ENCODE measurements at regions not wholly inside any gene's neighbourhood (a gene's known extent, or its start where the extent isn't known, plus 50 kb on each side); places are given as distances from the start of the nearest gene placed in this dataset.

DNA sequence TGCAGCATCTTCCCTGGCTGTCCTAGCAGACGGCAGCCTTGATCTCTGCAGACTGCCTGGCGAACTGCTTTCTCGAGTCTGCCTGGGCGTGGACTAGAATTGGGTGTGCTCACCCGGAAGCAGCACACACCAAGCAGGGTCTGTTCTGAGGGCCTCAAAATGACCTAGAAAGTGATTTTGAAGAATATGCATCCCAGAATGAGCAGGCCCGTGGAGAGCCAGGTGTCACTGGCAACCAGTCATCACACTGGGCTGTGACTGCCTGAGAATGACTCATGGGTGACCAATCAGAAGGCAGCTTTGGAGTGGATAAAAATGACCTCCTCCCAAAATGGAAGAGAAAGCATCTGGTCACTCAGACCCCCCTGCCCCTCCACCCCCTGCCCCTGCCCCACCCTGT lies 114.9 kb upstream of the NECTIN1 start:
- no peak for DNase-seq
- no peaks in the 10 kb centered on the region for H3K9me3 ChIP-seq
- intact Hi-C loops (cut with DNase I) = no loop called here

DNA sequence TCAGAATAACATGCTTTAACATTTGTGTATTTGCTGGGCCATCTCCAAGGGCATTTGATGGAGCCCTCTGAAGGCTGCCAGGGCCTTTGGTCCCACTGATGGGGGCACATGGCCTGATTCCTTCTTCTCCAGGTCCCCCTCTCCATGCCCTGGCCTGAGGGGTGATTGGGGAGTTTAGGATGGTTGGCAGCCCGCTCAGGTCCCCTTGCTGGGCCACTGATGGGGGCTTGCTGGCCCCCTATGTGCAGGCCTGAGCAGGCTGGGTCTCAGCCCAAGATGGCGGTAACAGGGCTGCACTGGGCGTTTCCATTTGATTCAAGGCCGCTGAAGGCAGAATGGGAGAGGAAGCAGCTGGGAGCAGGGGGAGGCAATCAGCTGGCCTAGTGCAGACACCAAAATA lies 113.7 kb upstream of the NECTIN1 start:
- H3K27me3 ChIP-seq = no peaks in the 10 kb centered on the region
- H3K9me3 ChIP-seq = no peaks in the 10 kb centered on the region
- no peak overlapping the region for H3K4me3 ChIP-seq
- H3K9ac ChIP-seq (ENCODE audit: low read depth in 2 of 2, low read length in 2 of 2) = no peak overlapping the region
- no peak overlapping the region for H3K27ac ChIP-seq
- H3K4me1 ChIP-seq = no peaks in the 10 kb centered on the region
- no peak for DNase-seq
- TF ChIP-seq CTCF (IDR thresholded peaks at IDR 0.05) = no peak
- H3K36me3 ChIP-seq = no peaks in the 10 kb centered on the region
- intact Hi-C loops (cut with DNase I) = no loop called here

More for the DNA sequence above, 114.9 kb upstream of the NECTIN1 start:
- no peaks in the 10 kb centered on the region for H3K36me3 ChIP-seq
- no peak overlapping the region for H3K4me3 ChIP-seq
- no peak overlapping the region for H3K27ac ChIP-seq
- H3K27me3 ChIP-seq = no peaks in the 10 kb centered on the region
- H3K9ac ChIP-seq (ENCODE audit: low read depth in 2 of 2, low read length in 2 of 2) = no peak overlapping the region
- TF ChIP-seq CTCF (IDR thresholded peaks at IDR 0.05) = no peak
- H3K4me1 ChIP-seq = no peaks in the 10 kb centered on the region

GRCh38 chr11:119839476-119840133 lies 110.6 kb upstream of the NECTIN1 start:
- intact Hi-C loops (cut with DNase I) = no loop called here
- Histone ChIP-seq H3K4me1 (no peaks in the 10 kb centered on the region), H3K9me3 (no peaks in the 10 kb centered on the region), H3K27ac (no peak overlapping the region), H3K36me3 (no peaks in the 10 kb centered on the region), H3K9ac (ENCODE audit: low read depth in 2 of 2, low read length in 2 of 2) (no peak overlapping the region), H3K27me3 (no peaks in the 10 kb centered on the region), H3K4me3 (no peak overlapping the region)
- no peak for DNase-seq
- no peak for TF ChIP-seq CTCF (IDR thresholded peaks at IDR 0.05)

- intact Hi-C loops (cut with DNase I) = no loop called here
- Histone ChIP-seq H3K4me3 (no peak overlapping the region), H3K4me1 (no peaks in the 10 kb centered on the region), H3K27ac (no peak overlapping the region), H3K9ac (ENCODE audit: low read depth in 2 of 2, low read length in 2 of 2) (no peak overlapping the region), H3K9me3 (no peaks in the 10 kb centered on the region), H3K27me3 (no peaks in the 10 kb centered on the region), H3K36me3 (no peaks in the 10 kb centered on the region)
- DNase-seq = no peak
- no peak for TF ChIP-seq CTCF (IDR thresholded peaks at IDR 0.05)
These were observed 106.8 kb upstream of the NECTIN1 start for GRCh38 chr11:119835753-119836152.

GRCh38 chr11:119832202-119832935 lies 103.4 kb upstream of the NECTIN1 start:
- no peaks in the 10 kb centered on the region for H3K27me3 ChIP-seq
- no peak overlapping the region for H3K4me3 ChIP-seq
- H3K36me3 ChIP-seq = no peaks in the 10 kb centered on the region
- H3K9me3 ChIP-seq = no peaks in the 10 kb centered on the region
- H3K4me1 ChIP-seq = no peaks in the 10 kb centered on the region
- TF ChIP-seq CTCF (IDR thresholded peaks at IDR 0.05) = no peak
- no peak overlapping the region for H3K9ac ChIP-seq (ENCODE audit: low read depth in 2 of 2, low read length in 2 of 2)
- peak; percentile 82 for DNase-seq
- H3K27ac ChIP-seq = peak overlapping the region; percentile 44
- intact Hi-C loops (cut with DNase I) = no loop called here
